NAMALWA (cell line): ENCODE measurements at regions not wholly inside any gene's neighbourhood (a gene's known extent, or its start where the extent isn't known, plus 50 kb on each side); places are given as distances from the start of the nearest gene placed in this dataset.
A peak's percentile ranks its signal among the peaks of the same experiment; 100 is the strongest.

Source experiments
- DNase-seq: peaks from one replicate; pipeline ENCODE4 v3.0.0-alpha.2; 2015; ENCODE audit warnings: low spot score

GRCh38 chr15:94535298-94536048 is 304.1 kb downstream of the MCTP2 start:
- DNase-seq = no peak

GRCh38 chr15:94536549-94536948 is 305.2 kb downstream of the MCTP2 start:
- no peak for DNase-seq

- no peak for DNase-seq
Measured at GRCh38 chr15:94538280-94538679, 306.9 kb downstream of the MCTP2 start.

GRCh38 chr15:94542391-94542790 is 311.0 kb downstream of the MCTP2 start:
- DNase-seq = no peak

- no peak for DNase-seq
Measured at GRCh38 chr15:94546808-94547207, 315.4 kb downstream of the MCTP2 start.

- no peak for DNase-seq
Measured at GRCh38 chr15:94547711-94548110, 316.4 kb downstream of the MCTP2 start.

GRCh38 chr15:94555841-94556519 is 324.6 kb downstream of the MCTP2 start:
- DNase-seq = no peak

- no peak for DNase-seq
Measured at GRCh38 chr15:94561036-94561689, 329.8 kb downstream of the MCTP2 start.

- no peak for DNase-seq
Measured at GRCh38 chr15:94563456-94563855, 332.1 kb downstream of the MCTP2 start.

GRCh38 chr15:94576889-94577533 is 345.6 kb downstream of the MCTP2 start:
- DNase-seq = peak; percentile 65

- no peak for DNase-seq
Measured at GRCh38 chr15:94579286-94579685, 347.9 kb downstream of the MCTP2 start.

- no peak for DNase-seq
Measured at GRCh38 chr15:94580211-94580885, 349.0 kb downstream of the MCTP2 start.

GRCh38 chr15:94582368-94582767 is 351.0 kb downstream of the MCTP2 start:
- DNase-seq = peak; percentile 33

GRCh38 chr15:94584833-94585244 is 353.5 kb downstream of the MCTP2 start:
- no peak for DNase-seq

- no peak for DNase-seq
Measured at GRCh38 chr15:94586099-94586498, 354.7 kb downstream of the MCTP2 start.

- no peak for DNase-seq
Measured at GRCh38 chr15:94587113-94587512, 355.8 kb downstream of the MCTP2 start.

GRCh38 chr15:94588993-94589392 is 357.6 kb downstream of the MCTP2 start:
- DNase-seq = no peak

GRCh38 chr15:94592495-94592894 is 361.1 kb downstream of the MCTP2 start:
- no peak for DNase-seq

- DNase-seq = no peak
Measured at GRCh38 chr15:94596707-94597106, 365.3 kb downstream of the MCTP2 start.

GRCh38 chr15:94600505-94600904 is 369.1 kb downstream of the MCTP2 start:
- no peak for DNase-seq

- no peak for DNase-seq
Measured at GRCh38 chr15:94602754-94603470, 371.6 kb downstream of the MCTP2 start.
